ENCODE measurements at regions not wholly inside any gene's neighbourhood (a gene's known extent, or its start where the extent isn't known, plus 50 kb on each side); places are given as distances from the start of the nearest gene placed in this dataset.
"Not testable (repeated sequence)": the region's sequence is repeated elsewhere in the genome, so short reads cannot be mapped to it uniquely, and the experiment has no call there.

DNA sequence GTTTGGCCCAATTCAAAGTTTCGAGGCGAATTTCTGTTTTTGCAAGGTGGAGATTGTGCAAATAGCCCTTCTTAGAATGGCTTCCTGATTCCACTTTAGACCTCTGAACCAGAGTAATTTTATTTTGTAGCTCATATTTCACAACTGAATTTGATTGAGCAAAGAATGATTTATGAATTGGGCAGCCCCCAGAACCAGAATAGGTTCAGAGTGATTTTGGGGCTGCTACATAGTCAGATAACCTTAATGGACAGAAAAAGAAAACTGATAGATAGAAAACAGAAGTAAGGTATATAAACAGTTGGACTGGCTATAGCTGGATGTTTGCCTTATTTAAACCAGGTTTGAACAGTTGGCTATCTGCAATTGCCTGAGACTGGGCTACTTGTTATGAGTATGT is 156.6 kb downstream of the YIPF5 start:
- DNase-seq: no peak

DNA sequence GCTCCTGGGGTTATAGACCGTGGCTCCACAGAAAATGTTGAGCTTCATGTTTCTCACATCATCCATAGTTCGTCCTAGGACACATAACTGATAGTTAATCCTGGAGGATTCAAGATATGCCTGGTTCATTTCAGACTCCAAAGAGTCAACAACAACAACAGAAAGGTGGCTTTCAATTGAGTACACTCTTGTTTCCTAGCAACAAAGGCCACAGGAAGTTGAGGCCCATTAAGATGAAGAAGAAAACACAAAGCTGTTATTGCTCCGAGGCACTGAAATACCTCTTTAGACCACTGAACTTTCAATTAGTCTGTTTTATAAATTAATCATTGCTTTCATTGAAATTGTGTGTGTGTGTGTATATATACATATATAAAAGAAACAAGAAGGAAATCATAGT is 154.5 kb downstream of the YIPF5 start:
- no peak for DNase-seq

DNA sequence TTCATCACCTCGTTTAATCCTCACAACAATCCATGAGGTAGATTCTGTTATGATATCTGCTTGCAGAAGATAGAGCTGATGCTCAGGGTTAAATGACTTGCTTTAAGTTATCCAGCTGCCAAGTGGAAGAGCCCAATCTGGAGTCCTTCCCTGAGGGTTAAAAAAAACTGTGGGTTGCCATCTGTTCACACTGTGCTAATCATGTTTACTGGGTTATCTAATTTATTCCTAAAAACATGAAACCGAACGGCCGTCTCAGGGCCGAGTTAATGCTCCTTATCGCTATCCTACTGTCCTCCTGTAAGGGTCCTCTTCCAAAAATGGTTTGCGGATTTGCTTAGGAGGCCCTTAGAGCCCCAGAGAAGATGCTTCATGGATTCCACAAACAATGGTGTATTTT is 153.3 kb downstream of the YIPF5 start:
- no peak for DNase-seq

GRCh38 chr5:144017631-144018030 is 152.8 kb downstream of the YIPF5 start:
- no peak for DNase-seq

DNA sequence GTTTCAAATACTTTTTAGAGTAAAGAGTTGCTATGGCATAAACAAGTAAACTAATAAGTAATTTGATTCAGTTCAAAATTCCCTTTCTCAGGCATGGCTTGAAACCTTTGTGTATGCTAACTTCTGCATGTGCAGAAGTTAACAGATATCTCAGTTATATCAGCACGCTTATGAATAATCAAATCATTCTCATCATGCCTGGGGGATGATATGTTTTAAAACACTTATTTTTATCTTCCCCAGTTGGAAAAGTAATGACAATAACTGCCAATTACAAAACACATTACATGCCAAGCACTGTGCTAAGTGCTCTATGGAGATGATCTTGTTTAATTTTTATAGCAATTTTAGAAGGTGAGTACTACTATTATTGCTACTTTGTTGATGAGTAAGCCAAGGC is 146.4 kb downstream of the YIPF5 start:
- DNase-seq: no peak

GRCh38 chr5:144024545-144024944 is 145.9 kb downstream of the YIPF5 start:
- no peak for DNase-seq

- no peak for DNase-seq
Observed at GRCh38 chr5:144026286-144026685, 144.2 kb downstream of the YIPF5 start.

DNA sequence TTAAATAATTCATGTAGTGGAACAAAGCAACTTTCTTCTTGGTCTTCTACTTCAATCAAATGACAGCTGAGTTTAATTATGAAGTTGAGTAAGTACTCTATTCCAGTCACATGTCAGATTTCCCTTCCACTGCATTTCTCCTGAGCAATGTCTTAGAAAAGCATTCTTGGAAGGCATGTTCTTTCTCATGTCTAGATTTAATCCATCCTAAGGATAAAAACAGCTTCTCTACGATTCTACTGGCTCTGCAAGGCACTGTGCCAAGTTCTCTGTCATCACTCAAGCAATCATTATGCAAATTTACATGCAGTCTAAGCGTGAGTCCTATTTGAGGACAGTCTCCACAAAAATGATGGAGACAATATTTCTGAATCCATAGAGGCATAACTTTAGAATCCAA is 142.4 kb downstream of the YIPF5 start:
- no peak for DNase-seq

DNA sequence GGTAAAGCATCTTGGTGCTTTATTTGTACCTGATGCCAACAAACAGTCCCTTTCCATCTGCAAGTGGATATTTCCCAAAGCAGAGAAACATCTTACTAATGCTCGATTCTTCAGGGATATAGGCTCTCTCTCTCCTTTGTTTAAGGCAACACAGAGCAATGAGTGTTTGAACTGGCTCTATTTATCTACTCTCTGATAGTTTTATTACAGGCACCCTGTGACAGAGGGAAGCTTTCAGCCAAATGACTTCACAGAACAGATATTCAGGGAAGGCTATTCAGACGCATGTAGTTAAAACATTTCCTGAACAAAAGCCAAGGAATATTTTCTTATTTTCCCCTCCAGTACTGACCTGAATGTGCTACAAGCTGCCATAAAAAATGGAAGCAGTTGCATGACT is 141.8 kb downstream of the YIPF5 start:
- DNase-seq: peak; percentile 85

- no peak for DNase-seq
Observed at GRCh38 chr5:144030904-144031303, 139.6 kb downstream of the YIPF5 start.

DNA sequence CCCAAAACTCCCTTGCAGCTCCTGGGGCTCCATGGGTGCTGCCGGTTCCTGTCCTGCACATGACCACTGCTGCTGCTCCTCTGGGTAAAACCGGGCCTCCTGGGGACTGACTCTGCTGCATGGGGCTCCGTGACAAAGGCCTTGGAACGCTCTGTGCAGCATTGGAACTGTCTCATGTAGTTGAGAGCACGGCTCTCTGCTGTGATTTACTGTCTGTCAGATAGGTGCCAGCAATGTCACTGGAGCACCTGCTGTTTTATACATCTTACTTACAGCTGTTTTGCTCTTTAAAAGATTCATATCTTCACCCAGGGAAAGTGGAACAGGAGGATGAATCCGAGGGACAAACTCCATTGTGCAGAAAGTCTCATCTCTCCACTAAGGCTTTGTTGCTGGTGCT is 138.1 kb downstream of the YIPF5 start:
- no peak for DNase-seq

DNA sequence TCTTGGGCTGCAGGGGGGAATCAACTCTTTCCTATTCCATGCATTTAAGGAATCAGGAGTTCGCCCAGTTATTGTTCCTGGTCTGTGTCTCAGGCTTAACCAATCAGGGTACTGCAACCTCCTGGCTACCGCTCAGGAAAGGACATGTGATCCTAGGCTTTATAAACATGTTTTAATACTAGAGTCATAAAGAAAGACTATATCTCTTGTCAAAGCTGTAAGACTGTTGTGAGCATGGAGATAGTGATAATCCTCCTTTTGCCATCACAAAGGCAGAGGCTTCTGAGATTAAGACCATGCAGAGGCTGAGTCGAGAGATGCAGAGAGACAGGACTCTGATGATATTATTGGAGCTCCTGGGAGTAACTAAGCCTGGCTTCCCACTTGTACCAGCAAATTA is 137.0 kb downstream of the YIPF5 start:
- DNase-seq: no peak

- DNase-seq: no peak
Observed at GRCh38 chr5:144035046-144035740, 135.3 kb downstream of the YIPF5 start.

GRCh38 chr5:144036476-144036875 is 134.0 kb downstream of the YIPF5 start:
- DNase-seq: no peak

GRCh38 chr5:144040615-144041305 is 129.7 kb downstream of the YIPF5 start:
- no peak for DNase-seq

DNA sequence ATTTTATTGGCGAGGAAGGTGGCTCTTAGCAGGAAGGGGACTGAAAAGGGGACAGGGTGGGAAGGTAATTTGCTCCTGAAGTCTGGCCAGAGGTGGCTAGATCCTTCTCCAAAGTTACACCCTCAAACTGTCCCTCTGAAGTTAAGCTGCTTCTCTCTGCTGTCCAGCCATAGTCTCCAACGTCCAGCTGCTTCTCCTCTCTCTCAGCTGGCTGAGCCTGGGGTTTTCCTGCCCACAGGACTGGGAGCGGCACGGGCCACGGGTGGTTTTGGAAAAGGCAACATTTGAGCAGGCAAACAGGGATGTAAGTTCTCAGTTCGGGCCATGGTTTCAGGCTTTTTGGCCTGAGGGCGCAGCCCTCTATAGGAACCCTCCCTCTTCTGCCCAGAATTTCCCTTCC is 128.3 kb downstream of the YIPF5 start:
- DNase-seq: no peak

GRCh38 chr5:144048259-144048856 is 122.1 kb downstream of the YIPF5 start:
- DNase-seq: no peak

GRCh38 chr5:144055391-144055790 is 115.1 kb downstream of the YIPF5 start:
- not testable (repeated sequence) for DNase-seq

- DNase-seq: not testable (repeated sequence)
Observed at GRCh38 chr5:144060091-144060490, 110.4 kb downstream of the YIPF5 start.

DNA sequence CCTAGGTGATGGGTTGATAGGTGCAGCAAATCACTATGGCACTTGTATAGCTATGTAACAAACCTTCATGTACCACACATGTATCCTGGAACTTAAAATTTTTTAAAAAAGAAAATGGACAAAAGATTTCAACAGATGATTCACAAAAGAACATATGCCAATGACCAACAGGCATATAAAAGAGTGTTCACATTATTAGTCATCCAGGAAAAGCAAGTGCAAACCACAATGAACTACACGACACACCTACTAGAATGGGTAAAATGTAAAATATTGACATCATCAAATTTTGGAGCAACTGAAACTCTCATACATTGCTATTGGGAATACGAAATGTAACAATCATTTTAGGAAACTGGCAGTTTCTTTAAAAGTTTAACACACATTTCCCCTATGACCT is 109.9 kb downstream of the YIPF5 start:
- no peak for DNase-seq

DNA sequence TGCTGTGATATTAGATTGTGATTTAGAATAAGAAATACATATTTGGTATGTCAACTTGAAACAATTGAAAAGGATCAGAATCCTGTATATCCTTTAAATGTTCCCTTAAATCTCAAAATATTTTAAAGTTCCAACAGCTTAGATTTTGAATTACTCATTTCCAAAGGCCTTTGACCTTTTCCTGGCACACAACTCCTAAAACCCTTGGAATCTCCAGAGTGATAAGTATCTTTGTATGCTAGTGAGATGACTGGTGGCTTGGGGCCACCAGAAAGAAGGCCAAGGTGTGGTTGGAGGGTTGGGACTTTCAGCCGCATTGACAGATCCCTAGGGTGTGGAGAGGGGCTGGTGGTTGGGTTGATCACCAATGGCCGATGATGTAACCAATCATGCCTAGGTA is 104.7 kb downstream of the YIPF5 start:
- DNase-seq: no peak

DNA sequence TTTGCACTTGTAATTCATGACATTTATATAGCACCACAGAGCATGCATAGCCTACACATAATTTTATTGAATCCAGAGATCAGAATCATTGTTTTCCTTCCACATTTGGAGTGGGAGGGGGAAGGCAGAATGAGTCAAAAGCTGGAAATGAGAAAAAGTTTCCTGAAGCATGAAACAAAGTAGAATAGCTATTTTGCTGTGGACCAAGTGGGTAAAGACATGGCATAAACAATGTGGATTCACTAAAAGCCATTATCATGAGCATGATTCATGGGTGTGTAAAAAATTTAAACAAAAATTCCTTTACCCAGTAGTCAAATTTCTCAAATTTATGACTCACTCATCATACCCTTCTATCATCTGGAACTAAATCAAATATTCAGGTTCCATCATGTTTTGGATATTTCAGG is 97.9 kb downstream of the YIPF5 start:
- no peak for DNase-seq

DNA sequence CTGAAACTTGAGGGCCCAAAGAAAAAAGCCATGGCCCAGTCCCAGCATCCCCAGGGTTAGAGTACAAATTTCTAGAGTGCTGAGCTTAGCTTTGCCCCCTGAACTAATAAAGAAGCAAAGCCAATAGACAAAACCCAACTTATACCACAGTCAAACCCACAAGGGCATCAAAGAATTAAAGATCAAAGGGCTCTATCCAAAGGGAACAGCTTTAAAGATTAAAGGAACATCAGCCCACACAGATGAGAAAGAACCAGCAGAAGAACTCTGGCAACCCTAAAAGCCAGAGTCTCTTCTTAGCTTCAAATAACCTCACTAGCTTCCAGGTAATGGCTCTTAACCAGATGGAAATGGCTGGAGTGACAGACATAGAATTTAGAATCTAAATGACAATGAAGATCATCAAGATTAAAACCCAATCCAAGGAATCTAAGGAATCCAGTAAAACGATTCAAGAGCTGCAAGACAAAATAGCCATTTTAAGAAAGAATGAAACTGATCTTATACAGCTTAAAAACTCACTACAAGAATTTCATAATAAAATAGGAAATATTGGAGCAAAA is 93.9 kb downstream of the YIPF5 start:
- no peak for DNase-seq

DNA sequence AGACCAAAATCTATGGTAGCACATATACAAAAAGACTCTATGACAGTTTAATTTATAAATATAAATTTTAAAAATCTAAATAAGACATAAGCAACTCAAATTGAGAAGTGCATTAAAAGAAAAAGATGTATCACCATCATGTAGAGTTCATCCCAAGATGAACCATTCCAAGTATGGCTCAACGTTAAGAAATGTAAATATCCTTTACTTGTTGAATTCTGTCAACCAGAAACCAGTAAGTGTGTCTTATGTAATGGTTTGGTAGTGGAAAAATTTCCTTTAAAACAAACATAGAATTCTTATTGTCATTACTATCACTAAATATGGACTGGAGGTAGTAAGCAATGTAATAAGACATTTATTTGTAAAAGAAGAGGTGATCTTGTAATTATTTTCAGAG is 87.3 kb downstream of the YIPF5 start:
- DNase-seq: no peak

All from SHP77 treated with DMSO at 0.1 percent for 48 hours (cell line).